GM21360 (cell line): ENCODE measurements at regions not wholly inside any gene's neighbourhood (a gene's known extent, or its start where the extent isn't known, plus 50 kb on each side); places are given as distances from the start of the nearest gene placed in this dataset.
A peak's percentile ranks its signal among the peaks of the same experiment; 100 is the strongest.

Experiments
- ATAC-seq: cut with Tn5 transposase; IDR thresholded peaks from one replicate; pipeline ENCODE4 v1.9.1; 2021; ENCODE audit warnings: mild to moderate bottlenecking, moderate library complexity; ENCODE audit not compliant: unreplicated experiment

DNA sequence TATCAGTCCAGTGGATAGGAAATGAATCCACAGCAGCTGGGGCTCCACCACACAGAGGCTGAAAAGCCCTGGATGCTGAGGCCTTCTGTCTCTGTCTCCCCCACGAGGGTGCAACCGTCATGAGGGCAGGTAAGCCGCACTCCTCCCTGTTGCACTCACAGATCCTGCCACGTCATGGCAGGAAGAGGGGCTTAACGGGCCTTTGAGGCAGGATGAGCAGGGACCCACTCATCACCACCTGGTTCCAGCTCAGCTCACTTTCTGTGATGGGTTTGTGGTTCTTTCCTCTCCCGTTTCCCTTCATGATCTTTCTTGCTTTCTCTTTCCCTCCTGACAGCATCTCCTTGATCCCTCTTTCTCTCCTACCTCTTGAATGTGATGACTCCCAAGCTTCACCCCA is 575.2 kb downstream of the CCDC171 start:
- ATAC-seq = no peak

DNA sequence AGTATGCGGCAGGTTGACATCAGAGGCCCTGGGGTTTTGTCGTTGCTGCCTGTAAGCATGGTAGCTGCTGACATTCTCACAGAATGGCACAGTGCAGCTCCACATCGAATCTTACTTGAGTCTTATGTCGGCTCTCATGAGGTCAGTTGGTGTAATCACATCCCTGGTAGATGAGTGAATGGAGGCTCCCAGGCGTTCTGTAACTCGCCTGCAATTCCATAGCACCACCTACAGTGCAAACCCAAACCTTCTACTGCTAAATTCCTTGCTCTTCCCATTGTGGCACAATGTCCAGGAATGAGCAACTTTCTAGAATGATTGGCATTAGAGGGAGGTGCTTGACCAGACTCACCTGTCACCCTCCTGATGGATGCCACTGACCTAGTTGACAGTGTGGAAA is 578.4 kb downstream of the CCDC171 start:
- ATAC-seq = no peak

DNA sequence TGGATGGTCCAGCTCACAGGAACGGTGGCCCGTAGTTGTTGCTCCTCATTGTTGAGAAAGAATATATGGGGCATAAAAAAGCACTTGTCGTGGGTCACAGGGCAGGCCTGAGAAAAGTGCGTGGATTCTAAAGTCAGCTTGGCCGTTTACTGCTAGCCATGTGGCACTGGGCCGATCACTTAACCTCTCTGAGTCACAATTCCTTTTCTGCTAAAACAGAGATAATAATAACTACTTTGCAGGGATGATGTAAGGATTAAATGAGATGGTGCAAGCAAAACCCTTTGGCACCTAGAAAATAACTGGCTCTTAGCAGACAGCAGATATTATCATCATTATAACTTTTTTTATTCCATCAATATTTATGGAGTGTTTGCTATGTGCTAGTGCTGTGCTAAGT is 579.7 kb downstream of the CCDC171 start:
- no peak for ATAC-seq

GRCh38 chr9:16133032-16133431 is 580.2 kb downstream of the CCDC171 start:
- no peak for ATAC-seq

- ATAC-seq = peak; percentile 91
These were observed 580.8 kb downstream of the CCDC171 start for GRCh38 chr9:16133556-16134227.

DNA sequence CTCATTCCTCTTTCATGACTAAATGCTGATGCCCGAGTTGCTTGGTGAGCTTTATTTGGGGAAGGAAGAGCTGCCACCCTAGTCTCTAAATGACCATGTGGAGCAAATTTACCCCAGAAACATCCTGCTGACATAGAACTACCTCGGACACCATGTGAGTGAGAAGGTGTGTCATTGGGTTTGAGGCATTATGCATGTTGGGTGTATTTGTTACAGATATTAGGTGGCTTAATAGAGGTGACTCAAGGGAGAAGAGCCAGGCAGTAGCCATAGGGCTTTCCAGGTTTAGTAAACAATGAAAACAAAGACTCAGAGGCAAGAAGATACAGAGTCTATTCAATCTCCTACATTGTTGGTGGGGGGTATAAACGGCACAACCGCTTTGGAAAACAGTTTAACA is 581.5 kb downstream of the CCDC171 start:
- no peak for ATAC-seq

DNA sequence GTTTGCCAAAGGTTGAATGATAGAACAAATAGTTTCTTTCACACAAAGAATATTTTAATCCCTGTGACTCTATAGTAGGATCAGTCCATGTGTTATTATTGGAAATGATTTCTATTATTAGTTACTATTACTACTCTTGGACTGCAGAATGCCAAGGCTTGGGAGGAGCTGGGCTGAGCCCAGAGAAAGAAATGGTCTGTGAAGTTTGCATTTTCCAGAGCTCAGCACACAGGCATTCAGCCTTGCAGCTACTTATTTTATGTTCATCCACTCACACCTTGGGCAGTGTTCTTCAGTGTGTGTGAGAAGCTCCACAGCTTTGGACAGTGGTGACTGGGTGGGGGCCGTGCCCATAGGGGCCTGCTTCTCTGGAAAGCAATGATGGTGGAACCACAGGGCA is 583.1 kb downstream of the CCDC171 start:
- ATAC-seq = no peak

- ATAC-seq = no peak
These were observed 583.6 kb downstream of the CCDC171 start for GRCh38 chr9:16136451-16136850.

- no peak for ATAC-seq
These were observed 584.1 kb downstream of the CCDC171 start for GRCh38 chr9:16136961-16137360.

DNA sequence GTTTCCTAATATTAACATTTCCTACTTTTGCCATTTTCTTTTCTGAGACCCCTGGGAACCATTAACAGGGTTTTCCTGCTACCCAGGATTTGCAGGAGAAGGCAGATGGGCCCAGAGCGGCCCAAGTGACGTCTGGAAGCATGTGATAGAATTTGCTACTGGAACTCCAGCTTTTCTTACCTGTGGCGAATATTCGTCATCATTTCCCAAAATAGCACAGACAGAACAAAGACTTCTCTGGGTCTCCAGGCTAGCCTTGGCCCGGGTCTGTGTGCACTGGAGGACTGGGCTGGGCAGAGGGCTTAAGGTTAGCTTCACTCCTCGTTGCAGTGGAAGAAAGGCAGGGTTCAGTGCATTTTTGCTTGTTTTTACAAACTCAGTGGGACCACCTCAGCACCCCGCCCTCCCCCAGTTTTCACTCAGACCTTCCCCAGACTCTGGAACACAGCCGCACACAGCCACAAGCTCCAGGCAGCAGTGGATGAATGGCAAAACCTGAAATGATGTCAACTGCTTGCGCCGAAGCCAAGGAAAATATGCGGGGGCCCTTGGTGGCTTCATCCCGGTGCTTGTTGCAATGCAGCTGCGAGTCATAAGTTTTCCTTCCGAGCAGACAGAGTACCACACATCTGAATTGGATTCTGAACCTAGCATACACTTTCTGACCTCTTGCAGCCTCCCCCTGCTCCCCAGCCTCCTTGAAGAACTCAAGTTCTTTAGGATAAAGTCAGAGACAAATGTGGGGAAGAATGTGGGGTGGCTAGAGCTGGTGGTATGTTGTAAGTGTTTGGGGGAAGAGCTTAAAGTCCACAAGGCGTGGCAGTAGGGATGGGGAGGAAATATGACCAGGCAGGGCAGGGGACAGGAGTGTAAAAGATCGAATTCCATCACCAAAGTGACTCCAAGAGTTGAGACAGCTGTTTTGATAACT is 586.0 kb downstream of the CCDC171 start:
- ATAC-seq = no peak

- ATAC-seq = no peak
These were observed 586.9 kb downstream of the CCDC171 start for GRCh38 chr9:16139774-16140173.

- no peak for ATAC-seq
These were observed 590.5 kb downstream of the CCDC171 start for GRCh38 chr9:16143310-16143709.

GRCh38 chr9:16143947-16144890 is 591.4 kb downstream of the CCDC171 start:
- no peak for ATAC-seq

GRCh38 chr9:16145196-16145950 is 592.5 kb downstream of the CCDC171 start:
- no peak for ATAC-seq

GRCh38 chr9:16147726-16148125 is 594.9 kb downstream of the CCDC171 start:
- no peak for ATAC-seq

- no peak for ATAC-seq
These were observed 597.7 kb downstream of the CCDC171 start for GRCh38 chr9:16150501-16150900.

DNA sequence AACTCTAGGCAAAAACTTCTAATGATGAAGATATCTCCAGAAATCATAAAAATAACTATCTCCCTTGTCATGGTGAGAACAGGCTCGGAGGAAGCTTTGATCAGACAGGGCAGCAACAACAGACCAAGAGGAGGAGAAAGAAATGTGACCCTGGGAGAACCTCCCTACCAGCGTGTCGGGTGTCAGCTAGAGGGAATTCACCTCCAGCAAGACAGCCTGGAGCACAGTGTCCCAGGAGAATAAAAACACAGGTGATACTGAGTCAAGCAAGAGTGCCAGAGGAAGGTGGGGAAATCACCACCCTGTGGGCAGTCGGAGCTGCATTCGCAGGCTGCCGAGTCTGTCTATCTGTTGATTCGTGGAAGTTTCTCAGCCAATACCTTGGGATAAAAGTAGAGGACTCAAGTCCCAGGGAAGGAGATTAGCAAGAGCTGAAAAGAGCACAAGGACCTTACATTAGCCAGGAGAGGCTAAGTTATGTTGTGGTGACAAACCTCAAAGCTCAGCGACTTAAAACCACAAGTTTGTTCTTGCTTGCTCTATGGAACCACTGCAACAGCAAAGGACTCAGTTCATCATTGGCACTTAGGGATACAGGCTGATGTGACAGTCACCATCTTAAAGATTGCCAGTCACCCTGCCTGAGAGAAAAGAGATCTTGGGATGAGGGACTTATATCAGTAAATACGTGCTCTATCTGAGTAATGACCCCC is 598.3 kb downstream of the CCDC171 start:
- ATAC-seq = no peak

DNA sequence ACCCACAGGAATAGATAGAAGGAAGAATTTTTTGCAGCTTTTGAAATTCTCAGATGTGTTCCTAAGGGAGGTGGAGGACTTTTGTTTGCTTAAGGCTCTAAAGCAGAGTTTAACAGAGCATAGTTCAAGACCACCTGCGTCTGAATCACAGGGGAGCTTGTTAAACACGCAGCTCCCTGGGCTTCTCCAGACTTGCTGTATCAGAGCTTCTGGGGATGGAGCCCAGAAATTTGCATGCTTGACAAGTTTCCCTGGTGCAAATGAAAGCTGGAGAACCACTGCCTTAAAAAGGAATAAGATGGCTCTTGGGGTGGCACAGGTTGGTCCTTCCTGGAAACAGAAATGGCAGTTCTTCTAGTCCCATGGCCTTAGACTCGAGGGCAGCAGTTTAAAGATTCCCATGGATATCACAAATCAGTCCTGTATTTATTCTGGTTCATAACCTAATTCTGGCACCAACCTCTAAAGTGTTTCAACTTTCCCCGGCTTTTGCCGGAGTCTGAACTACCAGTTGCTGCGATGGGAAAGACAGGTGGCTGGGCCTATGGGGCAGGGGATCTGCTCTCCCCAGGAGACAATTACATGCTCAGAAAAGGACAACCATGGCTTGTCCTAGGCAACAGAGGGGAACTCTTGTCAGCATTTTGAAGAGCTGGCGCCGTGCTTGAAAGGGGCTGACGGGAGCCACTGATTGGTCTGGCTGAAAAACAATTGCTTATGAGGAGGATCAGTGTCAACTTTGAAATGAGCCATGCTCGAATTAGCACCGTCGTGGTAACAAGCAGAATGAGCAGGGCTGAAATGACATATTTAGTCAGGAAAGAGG is 599.6 kb downstream of the CCDC171 start:
- no peak for ATAC-seq

DNA sequence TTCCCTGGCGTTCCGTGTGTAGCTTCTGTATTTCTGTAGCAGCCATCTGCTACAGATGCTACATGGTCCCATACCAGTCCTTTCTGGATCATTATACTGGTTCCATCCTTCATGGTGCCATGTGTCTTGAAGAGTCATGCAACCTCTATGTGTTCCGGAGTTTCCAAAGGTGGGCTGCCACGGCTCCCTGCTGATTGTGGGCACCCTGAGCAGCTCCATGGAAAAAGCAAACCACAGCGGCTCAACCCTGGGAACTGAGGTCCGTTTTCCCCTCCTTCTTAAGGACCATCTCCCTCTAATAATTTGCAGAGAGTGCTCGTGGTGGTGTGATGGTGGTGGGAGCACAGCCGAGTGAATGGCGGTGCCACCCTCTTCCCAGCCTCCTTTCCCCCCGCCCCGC is 600.4 kb downstream of the CCDC171 start:
- no peak for ATAC-seq
